SK-N-MC (cell line): ENCODE measurements at regions not wholly inside any gene's neighbourhood (a gene's known extent, or its start where the extent isn't known, plus 50 kb on each side); places are given as distances from the start of the nearest gene placed in this dataset.

Experiments used
- EZH2 ChIP-seq: fragments of 200-600 bp; sonication (generic); IDR thresholded peaks from one replicate; pipeline ENCODE4 v1.6.1; 2017; ENCODE audit warnings: antibody characterized with exemption
- FOXP2 ChIP-seq: optimal IDR thresholded peaks from 2 replicates; pipeline ENCODE3; 2011; ENCODE audit warnings: mild to moderate bottlenecking, moderate library complexity; ENCODE audit not compliant: insufficient read depth; ENCODE audit errors: extremely low read length, control extremely low read depth

- TF ChIP-seq EZH2 (no peak), FOXP2 (no peak)
These were observed 717.7 kb upstream of the SGCG start for GRCh38 chr13:22463089-22463488.
